CD4-positive, alpha-beta T cell treated with Interleukin-12 subunit alpha and Interleukin-12 subunit beta, for 1 hour (primary cell): ENCODE measurements at regions not wholly inside any gene's neighbourhood (a gene's known extent, or its start where the extent isn't known, plus 50 kb on each side); places are given as distances from the start of the nearest gene placed in this dataset.
A peak's percentile ranks its signal among the peaks of the same experiment; 100 is the strongest.

Experiments
- DNase-seq: peaks from one replicate; pipeline ENCODE4 v3.0.0-alpha.2; 2020

- no peak for DNase-seq
These were observed 1157.2 kb upstream of the ADGRL3 start for GRCh38 chr4:60042941-60043340.

- no peak for DNase-seq
These were observed 1121.1 kb upstream of the ADGRL3 start for GRCh38 chr4:60078984-60079383.

GRCh38 chr4:60081839-60082238 is 1118.3 kb upstream of the ADGRL3 start:
- DNase-seq, result no peak

GRCh38 chr4:60088807-60089486 is 1111.2 kb upstream of the ADGRL3 start:
- DNase-seq, result no peak

GRCh38 chr4:60089546-60090273 is 1110.4 kb upstream of the ADGRL3 start:
- DNase-seq, result no peak

GRCh38 chr4:60096676-60097075 is 1103.5 kb upstream of the ADGRL3 start:
- no peak for DNase-seq

- DNase-seq, result no peak
These were observed 1083.5 kb upstream of the ADGRL3 start for GRCh38 chr4:60116592-60116991.

GRCh38 chr4:60117726-60118323 is 1082.3 kb upstream of the ADGRL3 start:
- DNase-seq, result no peak

- no peak for DNase-seq
These were observed 1077.3 kb upstream of the ADGRL3 start for GRCh38 chr4:60122820-60123219.

- no peak for DNase-seq
These were observed 1071.2 kb upstream of the ADGRL3 start for GRCh38 chr4:60128888-60129287.

GRCh38 chr4:60129740-60130139 is 1070.4 kb upstream of the ADGRL3 start:
- DNase-seq, result no peak

- DNase-seq, result no peak
These were observed 1066.8 kb upstream of the ADGRL3 start for GRCh38 chr4:60133375-60133774.

GRCh38 chr4:60134099-60134498 is 1066.0 kb upstream of the ADGRL3 start:
- DNase-seq, result no peak

GRCh38 chr4:60155088-60155487 is 1045.0 kb upstream of the ADGRL3 start:
- no peak for DNase-seq

GRCh38 chr4:60173103-60173502 is 1027.0 kb upstream of the ADGRL3 start:
- no peak for DNase-seq

- DNase-seq, result no peak
These were observed 1026.4 kb upstream of the ADGRL3 start for GRCh38 chr4:60173718-60174117.

GRCh38 chr4:60175241-60175640 is 1024.9 kb upstream of the ADGRL3 start:
- no peak for DNase-seq

- no peak for DNase-seq
These were observed 1012.7 kb upstream of the ADGRL3 start for GRCh38 chr4:60187428-60187827.

- DNase-seq, result no peak
These were observed 1010.8 kb upstream of the ADGRL3 start for GRCh38 chr4:60189286-60189685.

- DNase-seq, result no peak
These were observed 1005.9 kb upstream of the ADGRL3 start for GRCh38 chr4:60194214-60194613.

- DNase-seq, result no peak
These were observed 1004.9 kb upstream of the ADGRL3 start for GRCh38 chr4:60195256-60195655.

GRCh38 chr4:60201052-60201673 is 999.0 kb upstream of the ADGRL3 start:
- DNase-seq, result peak; percentile 9

- no peak for DNase-seq
These were observed 990.5 kb upstream of the ADGRL3 start for GRCh38 chr4:60209588-60209987.

GRCh38 chr4:60215906-60216305 is 984.2 kb upstream of the ADGRL3 start:
- DNase-seq, result no peak
